Kidney (tissue), 10 donors: ENCODE measurements at regions not wholly inside any gene's neighbourhood (a gene's known extent, or its start where the extent isn't known, plus 50 kb on each side); places are given as distances from the start of the nearest gene placed in this dataset.
A peak's percentile ranks its signal among the peaks of the same experiment; 100 is the strongest.
"Not testable (repeated sequence)": the region's sequence is repeated elsewhere in the genome, so short reads cannot be mapped to it uniquely, and the experiment has no call there.

Experiments used
- DNase-seq, 5 donors: peaks; one replicate each; pipeline ENCODE4 v3.0.0-alpha.2; 2013 to 2020
- FAIRE-seq: peaks from 2 replicates; lab custom pipeline; 2012; peaks lifted over from hg19 to GRCh38; lab: Jason Lieb, UNC
- H3K27ac ChIP-seq, 2 donors: one replicate each; pipeline ENCODE4 v1.7.0; 2013; ENCODE audit warnings: low read depth in 2 of 2, low read length in 2 of 2, inconsistent platforms in 1 of 2
- H3K27me3 ChIP-seq: one replicate; pipeline ENCODE4 v1.7.1; 2013; ENCODE audit warnings: low read length, inconsistent platforms; ENCODE audit not compliant: control insufficient read depth, insufficient read depth
- H3K36me3 ChIP-seq, 3 donors: one replicate each; pipeline versions ENCODE4 v1.7.0 to v1.7.1; 2013; ENCODE audit warnings: low read length in 3 of 3, control low read depth in 1 of 3, inconsistent platforms in 1 of 3; ENCODE audit not compliant: insufficient read depth in 3 of 3, control insufficient read depth in 2 of 3
- H3K4me1 ChIP-seq, 3 donors: one replicate each; pipeline versions ENCODE4 v1.7.0 to v1.7.1; 2013; ENCODE audit warnings: low read length in 3 of 3, inconsistent platforms in 1 of 3, low read depth in 1 of 3; ENCODE audit not compliant: control insufficient read depth in 2 of 3, insufficient read depth in 2 of 3
- H3K4me3 ChIP-seq, 3 donors: one replicate each; pipeline versions ENCODE4 v1.7.0 to v1.8.1; 2013; ENCODE audit warnings: low read length in 3 of 3, control low read depth in 1 of 3, inconsistent platforms in 1 of 3
- H3K9ac ChIP-seq, 3 donors: one replicate each; pipeline versions ENCODE4 v1.7.0 to v1.7.1; 2013; ENCODE audit warnings: low read length in 3 of 3, control low read depth in 1 of 3, inconsistent platforms in 1 of 3
- H3K9me3 ChIP-seq, 3 donors: one replicate each; pipeline versions ENCODE4 v1.7.0 to v1.7.1; 2013; ENCODE audit warnings: low read length in 3 of 3, control low read depth in 1 of 3, inconsistent platforms in 1 of 3; ENCODE audit not compliant: control insufficient read depth in 2 of 3, insufficient read depth in 1 of 3
- intact Hi-C: fragments of 100-400 bp; cut with DNase I; formaldehyde crosslinking; loops from one replicate; pipeline ENCODE4 v1.11.1; 2022
- donor health status: control.
- donor health status: control.
- donor health status: DM: yes; HTN: yes; CAD: no.
- donor health status: Normal renal cell carcinoma (clear cell type).

DNA sequence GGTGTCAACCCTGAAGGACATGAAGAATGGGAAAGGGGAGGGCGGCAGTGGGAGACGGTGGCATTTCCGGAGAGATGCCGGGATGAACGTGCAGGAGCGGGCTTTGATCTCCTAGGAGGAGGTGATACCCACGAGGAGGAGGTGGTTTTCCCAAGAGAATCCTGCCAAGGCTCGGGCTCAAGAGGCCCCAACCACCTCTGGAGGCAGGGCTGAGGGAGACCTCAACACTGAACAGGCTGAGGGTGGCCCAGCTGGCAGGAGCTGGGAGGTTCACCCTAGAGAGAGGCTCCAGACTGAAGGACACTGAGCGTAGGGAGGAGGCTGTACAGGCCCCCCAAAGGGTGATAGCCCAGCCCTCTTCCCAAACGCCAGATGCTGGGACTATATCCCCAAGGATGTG is 422.2 kb upstream of the ZNF722 start:
- H3K4me1 ChIP-seq, H3K27me3 ChIP-seq, FAIRE-seq, H3K9ac ChIP-seq, intact Hi-C loops, H3K36me3 ChIP-seq, H3K27ac ChIP-seq, H3K9me3 ChIP-seq, H3K4me3 ChIP-seq: not testable (repeated sequence)
- peak in 1 of 5 donors; percentile 62 for DNase-seq

DNA sequence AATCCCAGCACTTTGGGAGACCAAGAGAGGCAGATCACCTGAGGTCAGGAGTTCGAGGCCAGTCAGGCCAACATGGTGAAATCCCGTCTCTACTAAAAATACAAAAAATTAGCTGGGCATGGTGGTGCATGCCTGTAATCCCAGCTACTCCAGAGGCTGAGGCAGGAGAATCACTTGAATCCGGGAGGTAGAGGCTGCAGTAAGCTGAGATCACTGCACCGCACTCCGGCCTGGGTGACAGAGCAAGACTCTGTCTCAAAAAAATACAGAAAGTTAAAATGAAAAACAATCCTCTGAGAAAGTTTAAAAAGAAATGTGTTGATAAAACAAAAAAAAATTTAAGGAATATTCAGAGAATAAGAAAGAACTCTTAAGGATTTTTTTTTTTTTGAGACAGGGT is 421.6 kb upstream of the ZNF722 start:
- FAIRE-seq, intact Hi-C loops, H3K4me1 ChIP-seq, H3K27ac ChIP-seq, H3K4me3 ChIP-seq, H3K36me3 ChIP-seq, H3K9me3 ChIP-seq, H3K27me3 ChIP-seq, H3K9ac ChIP-seq: not testable (repeated sequence)
- DNase-seq: peak in 1 of 5 donors; percentile 35

DNA sequence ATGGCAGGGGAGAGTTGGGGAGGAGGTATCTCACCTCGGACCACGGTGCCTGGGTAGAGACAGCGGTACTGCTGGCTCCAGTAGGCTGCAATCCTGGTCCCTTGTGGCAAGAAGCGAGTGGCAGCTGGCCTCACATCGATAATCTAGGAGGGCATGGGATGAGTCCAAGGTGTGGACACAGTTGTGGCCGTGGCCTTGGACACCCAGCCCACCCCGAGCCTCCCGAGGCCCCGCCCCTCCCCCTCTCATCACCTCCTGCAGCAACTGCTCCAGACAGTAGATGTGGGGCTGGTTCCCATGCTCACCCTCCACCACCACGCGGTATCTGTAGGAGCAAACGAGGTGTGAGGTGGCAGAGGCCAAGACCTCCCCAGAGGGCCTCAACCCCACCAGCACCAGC is 418.6 kb upstream of the ZNF722 start:
- intact Hi-C loops, H3K4me1 ChIP-seq, H3K9me3 ChIP-seq, H3K9ac ChIP-seq, FAIRE-seq, H3K27me3 ChIP-seq, H3K4me3 ChIP-seq, H3K27ac ChIP-seq, H3K36me3 ChIP-seq: not testable (repeated sequence)
- peak in 1 of 5 donors; percentile 73 for DNase-seq

DNA sequence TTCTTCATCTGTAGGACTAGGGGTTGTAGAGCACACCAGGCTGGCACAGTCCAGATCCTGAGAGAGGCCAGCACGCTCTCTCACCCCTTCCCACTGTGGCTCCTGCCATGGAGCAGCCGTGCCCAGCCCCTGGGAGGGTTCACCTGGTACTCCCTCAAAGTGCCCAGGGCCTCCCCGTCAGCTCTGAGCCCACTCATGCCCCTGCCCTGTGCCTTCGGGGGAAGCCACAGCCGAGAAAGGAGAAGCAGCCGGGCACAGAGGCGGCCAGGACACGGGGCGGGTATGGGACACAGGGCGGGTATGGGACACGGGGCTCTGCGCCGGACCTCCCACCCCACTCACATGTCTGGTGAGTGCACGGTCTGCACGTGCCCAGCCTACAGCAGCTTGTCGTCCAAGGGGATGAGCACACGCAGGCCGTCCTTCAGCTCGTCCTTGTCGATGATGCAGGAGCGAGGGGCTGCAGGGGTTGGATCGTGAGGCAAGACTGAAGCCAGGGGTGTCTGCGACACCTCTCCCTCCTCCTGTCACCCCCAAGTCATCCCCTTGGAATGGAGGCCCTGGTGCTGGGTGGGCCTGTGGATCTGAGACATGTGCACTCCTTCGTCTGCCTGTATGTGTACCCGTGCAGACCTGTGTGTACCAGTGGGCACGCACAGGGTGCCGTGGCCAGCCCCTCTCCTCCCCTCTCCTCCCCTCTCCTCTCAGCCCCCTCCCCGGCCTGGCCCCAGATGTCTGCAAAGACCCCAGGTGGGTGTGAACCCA is 417.9 kb upstream of the ZNF722 start:
- H3K9ac ChIP-seq, H3K36me3 ChIP-seq, intact Hi-C loops, FAIRE-seq, H3K4me3 ChIP-seq, H3K27me3 ChIP-seq, H3K27ac ChIP-seq, H3K9me3 ChIP-seq, H3K4me1 ChIP-seq: not testable (repeated sequence)
- DNase-seq: peak in 1 of 5 donors; percentile 74

DNA sequence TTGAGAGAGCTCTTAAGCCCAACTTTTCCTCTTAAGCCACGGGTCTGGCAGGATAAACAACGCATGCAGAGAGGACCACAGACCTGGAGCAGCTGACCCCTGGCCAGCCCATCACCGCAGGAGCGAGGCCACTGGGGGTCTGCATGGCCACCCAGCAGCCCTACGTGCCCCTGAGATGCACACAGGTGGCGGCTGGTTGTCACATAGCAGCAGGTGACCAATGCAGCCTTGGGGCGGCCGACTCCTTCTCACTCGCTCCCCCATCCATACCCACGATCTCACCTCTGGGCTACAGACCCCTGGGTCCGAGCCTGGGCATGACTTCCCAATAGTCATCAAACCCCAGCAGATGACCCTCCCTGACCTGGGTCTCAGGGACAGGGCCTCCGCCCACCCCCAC is 415.9 kb upstream of the ZNF722 start:
- H3K9me3 ChIP-seq, H3K36me3 ChIP-seq, DNase-seq, H3K27me3 ChIP-seq, intact Hi-C loops, FAIRE-seq, H3K4me3 ChIP-seq, H3K9ac ChIP-seq, H3K27ac ChIP-seq, H3K4me1 ChIP-seq: not testable (repeated sequence)

DNA sequence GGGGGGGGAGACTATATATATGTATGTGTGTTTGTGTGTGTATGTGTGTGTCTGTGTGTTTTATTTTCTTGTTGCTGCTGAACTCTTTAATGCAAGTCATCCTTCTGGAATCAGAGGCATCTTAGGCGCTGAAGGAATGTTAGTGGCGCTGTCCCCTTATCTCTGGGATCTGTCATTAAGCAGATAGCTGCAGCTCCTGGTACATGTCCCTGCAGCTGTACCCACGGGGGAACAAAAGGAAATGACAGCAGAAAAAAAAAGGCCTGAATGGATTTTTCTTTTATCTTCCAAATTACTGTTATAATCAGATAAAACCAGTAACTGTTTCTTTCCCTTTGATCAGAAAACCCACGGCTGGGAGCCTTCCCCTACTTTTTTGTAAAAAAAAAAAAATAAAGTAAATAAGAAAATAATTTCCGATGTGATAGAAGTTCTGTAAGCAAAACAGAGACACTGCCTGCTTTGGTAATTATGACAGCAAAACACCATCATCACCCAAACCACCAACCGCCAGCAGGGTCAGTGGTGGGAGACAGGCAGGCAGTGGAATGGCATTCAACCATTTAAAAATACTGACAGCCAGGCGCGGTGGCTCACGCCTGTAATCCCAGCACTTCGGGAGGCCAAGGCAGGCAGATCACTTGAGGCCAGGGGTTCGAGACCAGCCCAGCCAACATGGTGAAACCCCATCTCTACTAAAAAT is 411.3 kb upstream of the ZNF722 start:
- H3K27me3 ChIP-seq, intact Hi-C loops, H3K4me1 ChIP-seq, H3K27ac ChIP-seq, FAIRE-seq, H3K36me3 ChIP-seq, H3K4me3 ChIP-seq, H3K9me3 ChIP-seq, H3K9ac ChIP-seq, DNase-seq: not testable (repeated sequence)

DNA sequence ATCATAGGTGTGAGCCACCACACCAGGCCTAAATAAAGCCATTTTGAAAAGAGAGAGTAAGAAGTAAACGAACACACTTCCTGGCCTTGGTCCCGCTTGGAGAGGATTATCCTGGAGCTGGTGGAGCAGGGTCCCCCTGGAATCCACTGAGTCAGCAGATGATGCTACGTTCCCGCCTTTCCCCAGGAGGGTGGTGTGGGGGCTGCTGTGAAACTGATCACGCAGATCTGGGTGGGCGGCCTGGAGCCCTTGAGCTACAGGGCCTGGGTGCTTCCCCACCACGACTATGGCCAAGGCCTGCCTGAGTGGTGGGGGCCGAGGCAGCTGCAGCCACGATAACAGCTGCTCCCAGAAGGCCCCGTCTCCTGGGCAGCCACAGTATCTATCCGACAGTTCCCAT is 407.4 kb upstream of the ZNF722 start:
- DNase-seq: peak in 1 of 5 donors; percentile 56
- H3K9ac ChIP-seq, H3K27me3 ChIP-seq, intact Hi-C loops, H3K4me3 ChIP-seq, H3K4me1 ChIP-seq, H3K36me3 ChIP-seq, H3K9me3 ChIP-seq, H3K27ac ChIP-seq, FAIRE-seq: not testable (repeated sequence)

DNA sequence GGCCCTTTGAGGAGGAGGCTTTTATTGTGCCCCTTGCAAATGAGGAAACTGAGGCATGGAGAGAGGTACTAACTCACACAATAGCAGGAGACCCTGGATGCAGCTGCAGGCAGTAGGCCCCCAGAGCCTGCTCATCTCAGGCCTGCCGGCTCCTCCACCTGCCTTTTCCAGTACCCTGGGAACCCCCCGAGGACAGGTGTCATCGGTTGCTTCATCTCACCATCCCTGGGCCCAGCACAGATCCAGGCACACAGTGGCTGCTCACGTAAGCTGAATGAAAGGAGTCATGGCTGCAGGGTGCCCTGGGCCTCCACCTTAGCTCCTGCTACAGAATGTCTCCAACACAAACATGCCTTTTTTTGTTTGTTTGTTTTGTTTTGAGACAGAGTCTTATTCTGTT is 394.8 kb upstream of the ZNF722 start:
- H3K9me3 ChIP-seq, H3K36me3 ChIP-seq, H3K27ac ChIP-seq, H3K4me3 ChIP-seq, FAIRE-seq, intact Hi-C loops, H3K9ac ChIP-seq, H3K4me1 ChIP-seq, H3K27me3 ChIP-seq: not testable (repeated sequence)
- peak in 1 of 5 donors; percentile 4 for DNase-seq
